Gastrocnemius medialis (tissue), 4 donors: ENCODE measurements at regions not wholly inside any gene's neighbourhood (a gene's known extent, or its start where the extent isn't known, plus 50 kb on each side); places are given as distances from the start of the nearest gene placed in this dataset.

ENCODE experiments used
- ATAC-seq, 2 donors: fragments of 150-250 bp; one replicate each; pipeline ENCODE4 v1.9.1; 2016
- DNase-seq, 2 donors: peaks; one replicate each; pipeline ENCODE4 v3.0.0-alpha.2; 2019
- H3K27ac ChIP-seq, 4 donors: fragments of 200-600 bp; sonication (generic); 1 replicate in 1 of 4; 2 replicates in 3 of 4; pipeline ENCODE4 v1.5.1; 2016 to 2018; ENCODE audit warnings: mild to moderate bottlenecking in 2 of 4, moderate library complexity in 1 of 4
- H3K27me3 ChIP-seq, 3 donors: fragments of 200-600 bp; sonication (generic) in 2 of 3; 1 replicate in 1 of 3; 2 replicates in 2 of 3; pipeline versions ENCODE4 v1.5.1 to v1.6.0; 2016 to 2019; ENCODE audit warnings: mild to moderate bottlenecking in 1 of 3, moderate library complexity in 1 of 3
- H3K36me3 ChIP-seq, 2 donors: fragments of 200-600 bp; sonication (generic) in 1 of 2; one replicate each; pipeline ENCODE4 v1.5.1; 2017 to 2018
- H3K4me1 ChIP-seq, 2 donors: fragments of 200-600 bp; sonication (generic) in 1 of 2; one replicate each; pipeline ENCODE4 v1.5.1; 2016 to 2017; ENCODE audit warnings: mild to moderate bottlenecking in 2 of 2
- H3K4me3 ChIP-seq, 4 donors: fragments of 200-600 bp; sonication (generic) in 3 of 4; 1 replicate in 1 of 4; 2 replicates in 3 of 4; pipeline ENCODE4 v1.5.1; 2016 to 2019; ENCODE audit warnings: mild to moderate bottlenecking in 2 of 4
- H3K9me3 ChIP-seq, 3 donors: fragments of 200-600 bp; sonication (generic) in 2 of 3; 1 replicate in 1 of 3; 2 replicates in 2 of 3; pipeline ENCODE4 v1.5.1; 2016 to 2019
- POLR2A ChIP-seq, 2 donors: fragments of 450-650 bp; IDR thresholded peaks; one replicate each; pipeline ENCODE4 v1.6.1; 2017; ENCODE audit warnings: antibody characterized with exemption in 2 of 2, mild to moderate bottlenecking in 2 of 2, moderate library complexity in 2 of 2
- in situ Hi-C, 4 donors: fragments of 200-750 bp; cut with MboI; loops; one replicate each; pipeline versions ENCODE4 v1.15.0 to v1.8.0; 2017; ENCODE audit warnings: low sequenced_read_pairs in 4 of 4
- intact Hi-C: fragments of 100-400 bp; cut with DNase I; formaldehyde crosslinking; loops from one replicate; pipeline ENCODE4 v1.15.1; 2023; ENCODE audit warnings: low total_unique reads
- TF ChIP-seq, protein P1 (sequence below), 5 experiments: fragments of 450-650 bp in 3 of 5; fragments of 200-600 bp in 2 of 5; sonication (generic) in 2 of 5; IDR thresholded peaks in 4 of 5; conservative IDR thresholded peaks in 1 of 5; 1 replicate in 4 of 5; 2 replicates in 1 of 5; pipeline ENCODE4 v1.5.1; 2016 to 2019; ENCODE audit warnings: antibody characterized with exemption in 5 of 5, mild to moderate bottlenecking in 3 of 5, moderate library complexity in 3 of 5

DNA sequence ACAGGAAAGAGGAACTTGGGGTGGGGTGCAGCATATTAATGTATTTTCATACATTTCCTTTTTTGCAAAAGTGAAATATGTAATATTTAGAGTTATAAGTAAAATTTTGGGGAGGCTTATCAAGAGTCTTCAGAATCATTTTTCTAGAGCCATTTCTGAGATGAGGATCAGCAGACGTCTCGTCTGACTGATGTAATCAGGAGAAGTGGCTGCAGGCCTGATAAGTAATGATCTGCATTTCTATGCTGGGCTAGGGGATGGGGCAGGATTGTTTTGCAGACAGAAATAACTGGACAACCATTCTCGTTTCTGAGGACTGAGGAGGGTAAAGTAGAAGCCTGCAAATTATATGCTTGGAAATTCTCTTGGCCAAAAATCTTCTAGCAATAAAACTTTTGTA, 89.2 kb upstream of the ARGLU1 start:
- H3K4me1 ChIP-seq = no peaks in the 10 kb centered on the region
- H3K9me3 ChIP-seq = no peaks in the 10 kb centered on the region
- no peak overlapping the region for H3K4me3 ChIP-seq
- H3K27me3 ChIP-seq = no peaks in the 10 kb centered on the region
- in situ Hi-C loops (no loop called here), intact Hi-C loops (no loop called here)
- ATAC-seq (no peak), DNase-seq (no peak)
- H3K36me3 ChIP-seq = no peaks in the 10 kb centered on the region
- no peak for TF ChIP-seq POLR2A (IDR thresholded peaks at IDR 0.05)
- H3K27ac ChIP-seq = no peak overlapping the region

DNA sequence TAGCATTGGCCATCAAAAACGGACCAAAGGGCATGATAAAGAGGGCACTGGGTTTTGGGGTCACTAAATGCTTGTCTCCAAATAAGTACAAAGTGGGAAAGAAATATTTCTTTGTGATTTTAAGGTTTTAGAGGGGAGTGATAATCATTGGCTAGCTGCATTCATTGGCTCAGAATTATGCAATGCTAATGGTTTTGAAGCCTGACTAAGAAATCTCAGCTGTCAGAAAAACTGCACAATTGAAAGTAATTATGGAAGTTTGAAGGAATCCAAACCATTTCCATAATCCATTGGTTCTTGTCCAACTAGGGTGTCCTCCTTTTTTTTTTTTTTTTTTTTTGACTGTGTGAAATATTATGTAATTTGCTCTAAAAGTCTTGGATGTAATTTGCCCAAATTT, 88.2 kb upstream of the ARGLU1 start:
- no peak for ATAC-seq

DNA sequence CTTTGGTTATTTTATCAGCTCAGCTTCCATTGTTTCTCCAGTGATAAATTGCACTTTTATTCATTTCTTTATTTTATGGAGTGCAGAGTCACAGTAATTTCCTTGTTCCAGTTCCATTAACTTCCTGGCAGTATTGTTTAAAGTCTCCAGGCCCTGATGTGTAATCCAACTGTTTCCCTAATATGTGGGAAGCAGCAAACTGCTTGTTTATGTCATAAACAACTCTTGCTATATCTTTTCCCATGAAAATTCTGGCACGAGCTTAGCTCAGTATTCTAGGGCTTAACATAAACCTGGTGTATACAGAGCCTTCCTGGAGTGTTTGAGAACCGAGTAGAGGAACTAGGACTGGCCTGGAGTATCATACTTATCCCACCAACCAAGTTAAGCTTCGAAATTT, 83.5 kb upstream of the ARGLU1 start:
- Histone ChIP-seq H3K27me3 (no peaks in the 10 kb centered on the region), H3K4me1 (no peaks in the 10 kb centered on the region), H3K4me3 (no peak overlapping the region), H3K27ac (peak overlapping the region; percentile 37 to 65 (median 60)), H3K36me3 (no peaks in the 10 kb centered on the region), H3K9me3 (no peaks in the 10 kb centered on the region)
- TF ChIP-seq, protein P1, sequence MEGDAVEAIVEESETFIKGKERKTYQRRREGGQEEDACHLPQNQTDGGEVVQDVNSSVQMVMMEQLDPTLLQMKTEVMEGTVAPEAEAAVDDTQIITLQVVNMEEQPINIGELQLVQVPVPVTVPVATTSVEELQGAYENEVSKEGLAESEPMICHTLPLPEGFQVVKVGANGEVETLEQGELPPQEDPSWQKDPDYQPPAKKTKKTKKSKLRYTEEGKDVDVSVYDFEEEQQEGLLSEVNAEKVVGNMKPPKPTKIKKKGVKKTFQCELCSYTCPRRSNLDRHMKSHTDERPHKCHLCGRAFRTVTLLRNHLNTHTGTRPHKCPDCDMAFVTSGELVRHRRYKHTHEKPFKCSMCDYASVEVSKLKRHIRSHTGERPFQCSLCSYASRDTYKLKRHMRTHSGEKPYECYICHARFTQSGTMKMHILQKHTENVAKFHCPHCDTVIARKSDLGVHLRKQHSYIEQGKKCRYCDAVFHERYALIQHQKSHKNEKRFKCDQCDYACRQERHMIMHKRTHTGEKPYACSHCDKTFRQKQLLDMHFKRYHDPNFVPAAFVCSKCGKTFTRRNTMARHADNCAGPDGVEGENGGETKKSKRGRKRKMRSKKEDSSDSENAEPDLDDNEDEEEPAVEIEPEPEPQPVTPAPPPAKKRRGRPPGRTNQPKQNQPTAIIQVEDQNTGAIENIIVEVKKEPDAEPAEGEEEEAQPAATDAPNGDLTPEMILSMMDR (IDR thresholded peaks at IDR 0.05 in 4 of 5, conservative IDR thresholded peaks at IDR 0.05 in 1 of 5) = no peak
- no peak for TF ChIP-seq POLR2A (IDR thresholded peaks at IDR 0.05)
- intact Hi-C loops (no loop called here), in situ Hi-C loops (no loop called here)
- ATAC-seq (peak in 1 of 2 donors; percentile 68), DNase-seq (no peak)

More for the DNA sequence above, 88.2 kb upstream of the ARGLU1 start:
- no peaks in the 10 kb centered on the region for H3K27me3 ChIP-seq
- H3K4me1 ChIP-seq = no peaks in the 10 kb centered on the region
- no peaks in the 10 kb centered on the region for H3K9me3 ChIP-seq
- intact Hi-C loops = no loop called here
- no peak for DNase-seq
- H3K4me3 ChIP-seq = no peak overlapping the region
- no peaks in the 10 kb centered on the region for H3K36me3 ChIP-seq
- no peak overlapping the region for H3K27ac ChIP-seq
- TF ChIP-seq POLR2A (IDR thresholded peaks at IDR 0.05) = no peak
- TF ChIP-seq, protein P1 (IDR thresholded peaks at IDR 0.05 in 4 of 5, conservative IDR thresholded peaks at IDR 0.05 in 1 of 5) = no peak
- in situ Hi-C loops = no loop called here

DNA sequence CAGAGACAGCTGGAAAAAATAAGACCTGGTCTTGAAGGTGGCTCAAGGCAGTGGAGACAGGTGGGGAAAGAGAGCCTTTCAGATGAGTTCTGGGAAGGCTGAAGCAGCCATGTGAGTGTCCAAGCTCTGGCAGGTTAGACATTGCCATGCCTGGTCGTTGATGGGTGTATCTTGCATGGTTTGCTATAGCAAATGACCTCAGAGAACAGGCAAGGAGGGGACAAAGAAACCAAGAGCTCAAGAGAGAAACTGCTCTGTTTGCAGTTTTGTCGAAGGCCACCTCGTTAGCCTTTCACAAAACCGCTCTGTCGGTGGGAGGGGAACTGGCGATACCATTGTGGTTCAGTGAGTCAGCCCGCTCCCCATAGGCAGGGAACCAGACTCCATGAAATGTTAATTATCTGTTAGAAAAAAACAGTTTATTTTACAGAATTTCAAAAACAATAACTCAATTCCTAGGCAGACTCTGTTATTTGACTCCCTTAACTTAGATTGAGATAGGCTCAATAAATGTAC, 82.8 kb upstream of the ARGLU1 start:
- no peak for ATAC-seq
- in situ Hi-C loops = no loop called here
- intact Hi-C loops = no loop called here

DNA sequence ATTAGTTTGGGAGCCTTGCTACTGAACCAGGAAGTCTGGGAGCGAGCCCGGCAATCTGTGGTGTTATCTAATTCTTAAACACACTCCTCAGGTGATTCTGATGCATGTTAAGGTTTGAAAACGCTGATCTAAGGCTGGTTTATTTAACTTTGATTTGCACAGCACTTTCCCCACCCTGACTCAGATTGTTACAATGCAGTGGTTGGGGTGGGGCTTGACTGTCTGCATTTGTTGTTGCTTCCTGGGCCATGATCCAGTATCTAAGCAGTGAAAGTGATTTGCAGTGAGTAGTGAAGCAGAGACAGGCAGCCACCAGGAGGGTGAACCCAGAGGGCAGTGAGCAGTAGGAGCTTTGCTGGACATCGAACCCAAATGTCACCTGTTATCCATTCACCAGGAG, 81.6 kb upstream of the ARGLU1 start:
- H3K4me3 ChIP-seq = no peak overlapping the region
- H3K4me1 ChIP-seq = no peaks in the 10 kb centered on the region
- DNase-seq (no peak), ATAC-seq (peak in 1 of 2 donors; percentile 36)
- intact Hi-C loops = no loop called here
- no peaks in the 10 kb centered on the region for H3K9me3 ChIP-seq
- peak overlapping the region in 2 of 4 donors; percentile 14 to 62 for H3K27ac ChIP-seq
- H3K36me3 ChIP-seq = no peaks in the 10 kb centered on the region
- H3K27me3 ChIP-seq = no peaks in the 10 kb centered on the region
- TF ChIP-seq POLR2A (IDR thresholded peaks at IDR 0.05) = no peak
- TF ChIP-seq, protein P1 (IDR thresholded peaks at IDR 0.05 in 4 of 5, conservative IDR thresholded peaks at IDR 0.05 in 1 of 5) = no peak
- in situ Hi-C loops = no loop called here

More for the DNA sequence above, 82.8 kb upstream of the ARGLU1 start:
- no peaks in the 10 kb centered on the region for H3K4me1 ChIP-seq
- TF ChIP-seq, protein P1 (IDR thresholded peaks at IDR 0.05 in 4 of 5, conservative IDR thresholded peaks at IDR 0.05 in 1 of 5) = no peak
- TF ChIP-seq POLR2A (IDR thresholded peaks at IDR 0.05) = no peak
- no peak overlapping the region for H3K4me3 ChIP-seq
- H3K27me3 ChIP-seq = no peaks in the 10 kb centered on the region
- DNase-seq = no peak
- peak overlapping the region; percentile 37 to 65 (median 60) for H3K27ac ChIP-seq
- no peaks in the 10 kb centered on the region for H3K36me3 ChIP-seq
- no peaks in the 10 kb centered on the region for H3K9me3 ChIP-seq
